ENCODE measurements at regions not wholly inside any gene's neighbourhood (a gene's known extent, or its start where the extent isn't known, plus 50 kb on each side); places are given as distances from the start of the nearest gene placed in this dataset.
"Not testable (repeated sequence)": the region's sequence is repeated elsewhere in the genome, so short reads cannot be mapped to it uniquely, and the experiment has no call there.

GRCh38 chr12:114616081-114616480 is 67.9 kb downstream of the TBX3 start:
- no peak for DNase-seq

- DNase-seq: no peak
Measured at GRCh38 chr12:114614040-114614439, 69.9 kb downstream of the TBX3 start.

DNA sequence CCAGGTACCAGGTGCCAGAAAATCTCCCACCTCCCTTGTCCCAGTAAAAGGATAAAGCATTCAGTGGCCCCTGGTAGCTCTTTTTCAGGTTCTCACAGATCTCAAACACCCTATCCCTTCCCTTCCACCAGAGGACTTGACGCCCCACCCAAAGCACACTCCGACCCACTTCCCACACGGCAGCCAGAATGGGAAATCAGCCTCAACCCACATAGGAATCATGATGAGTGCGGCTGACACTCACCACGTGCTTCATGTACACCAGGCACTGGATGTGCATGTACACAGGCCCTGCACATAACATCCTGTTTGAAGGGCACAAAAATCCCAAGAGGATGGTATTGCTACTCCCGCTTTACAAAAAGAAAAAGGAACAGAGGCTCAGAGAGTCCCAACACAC is 71.9 kb downstream of the TBX3 start:
- no peak for DNase-seq

DNA sequence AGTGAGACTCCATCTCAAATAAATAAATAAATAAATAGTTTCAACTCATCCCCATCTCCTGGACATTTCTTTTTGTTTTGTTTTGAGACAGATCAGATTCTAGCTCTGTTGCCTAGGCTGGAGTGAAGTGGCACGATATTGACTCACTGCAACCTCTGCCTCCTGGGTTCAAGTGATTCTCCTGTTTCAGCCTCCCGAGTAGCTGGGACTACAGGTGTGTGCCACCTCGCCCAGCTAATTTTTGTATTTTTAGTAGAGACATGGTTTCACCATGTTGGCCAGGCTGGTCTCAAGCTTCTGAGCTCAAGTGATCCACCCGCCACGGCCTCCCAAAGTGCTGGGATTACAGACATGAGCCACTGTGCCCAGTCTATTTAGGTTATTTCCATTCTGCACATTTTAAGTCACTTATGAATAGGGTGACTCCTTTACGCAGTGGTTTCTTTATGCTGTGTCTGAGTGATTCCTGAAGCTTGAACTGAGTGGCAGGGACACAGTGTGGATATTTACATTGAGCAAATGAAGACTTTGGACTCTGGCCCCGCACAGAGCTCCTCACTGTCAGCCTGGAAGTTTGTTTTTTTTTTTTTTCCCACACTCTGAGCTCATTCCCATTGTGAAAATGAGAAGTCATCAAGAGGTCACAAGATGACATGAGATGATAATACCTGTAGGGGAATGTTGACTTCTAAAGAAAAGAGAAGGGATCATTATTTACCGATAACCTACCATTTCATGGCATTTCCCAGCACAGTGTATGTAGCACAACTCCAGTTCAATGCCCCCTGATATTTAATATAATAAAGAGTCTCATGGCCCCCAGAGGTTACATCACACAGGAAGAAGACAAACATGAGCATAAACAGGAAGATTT is 72.6 kb downstream of the TBX3 start:
- no peak for DNase-seq

GRCh38 chr12:114608509-114608908 is 75.5 kb downstream of the TBX3 start:
- DNase-seq: no peak

- no peak for DNase-seq
Measured at GRCh38 chr12:114605918-114606317, 78.1 kb downstream of the TBX3 start.

- no peak for DNase-seq
Measured at GRCh38 chr12:114604606-114605005, 79.4 kb downstream of the TBX3 start.

- DNase-seq: not testable (repeated sequence)
Measured at GRCh38 chr12:114600584-114600983, 83.4 kb downstream of the TBX3 start.

GRCh38 chr12:114598111-114598510 is 85.9 kb downstream of the TBX3 start:
- DNase-seq: no peak

GRCh38 chr12:114592946-114593345 is 91.0 kb downstream of the TBX3 start:
- no peak for DNase-seq

DNA sequence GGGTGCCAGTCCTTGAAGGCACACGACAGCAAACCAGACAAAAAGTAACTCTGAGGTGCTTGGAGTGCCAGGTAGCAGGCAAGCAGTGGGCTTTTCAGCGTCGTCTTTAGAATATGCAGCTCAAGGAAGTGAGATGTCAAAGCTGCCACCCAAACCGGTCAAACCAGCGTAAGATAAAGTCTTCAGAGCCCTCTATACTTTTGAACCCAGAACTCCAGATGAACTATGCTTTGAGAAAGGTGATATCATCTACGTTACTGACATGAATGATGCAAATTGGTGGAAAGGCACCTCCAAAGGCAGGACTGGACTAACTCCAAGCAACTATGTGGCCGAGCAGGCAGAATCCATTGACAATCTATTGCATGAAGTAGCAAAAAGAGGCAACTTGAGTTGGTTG is 95.9 kb downstream of the TBX3 start:
- no peak for DNase-seq

- no peak for DNase-seq
Measured at GRCh38 chr12:114580306-114580705, 103.7 kb downstream of the TBX3 start.

GRCh38 chr12:114579389-114579788 is 104.6 kb downstream of the TBX3 start:
- no peak for DNase-seq

DNA sequence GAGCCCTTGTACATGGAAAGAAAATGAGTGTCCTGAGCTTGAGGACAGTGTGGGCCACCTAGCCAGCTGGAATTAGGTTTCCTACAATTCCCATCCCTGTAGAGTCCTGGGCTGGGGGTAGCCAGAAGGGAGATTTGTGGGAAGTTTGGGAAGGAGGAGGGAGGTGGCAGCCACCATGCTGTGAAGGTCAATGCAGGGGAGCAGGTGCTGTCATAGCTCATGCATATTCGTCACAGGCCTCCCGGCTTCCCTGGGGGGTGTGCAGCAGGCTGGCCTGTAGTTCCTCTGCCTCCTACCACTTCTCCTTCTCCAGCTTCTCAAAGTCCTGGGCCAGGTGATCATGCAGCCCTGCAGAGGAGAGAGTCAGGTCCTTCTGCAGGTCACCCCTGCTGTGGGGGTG is 121.3 kb downstream of the TBX3 start:
- DNase-seq: no peak

DNA sequence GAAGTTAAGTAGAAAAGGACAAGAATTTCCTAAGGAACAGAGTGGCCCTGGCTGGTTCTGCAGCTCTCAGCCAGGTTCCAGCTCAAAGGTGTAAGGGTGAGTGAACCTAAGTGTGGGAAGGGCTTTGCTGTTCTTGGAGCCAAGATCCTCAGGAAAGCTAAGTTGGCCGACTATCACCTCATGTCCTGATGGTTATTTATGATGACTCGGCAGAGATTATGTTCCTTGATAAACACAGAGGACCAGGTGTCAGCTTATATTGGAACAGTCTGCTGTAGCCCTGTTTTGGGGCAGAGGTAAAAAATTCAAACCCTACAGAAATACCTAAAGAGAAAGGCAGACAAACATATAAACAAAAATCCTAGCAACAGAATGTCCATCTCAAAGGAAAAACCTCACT is 128.5 kb downstream of the TBX3 start:
- no peak for DNase-seq

DNA sequence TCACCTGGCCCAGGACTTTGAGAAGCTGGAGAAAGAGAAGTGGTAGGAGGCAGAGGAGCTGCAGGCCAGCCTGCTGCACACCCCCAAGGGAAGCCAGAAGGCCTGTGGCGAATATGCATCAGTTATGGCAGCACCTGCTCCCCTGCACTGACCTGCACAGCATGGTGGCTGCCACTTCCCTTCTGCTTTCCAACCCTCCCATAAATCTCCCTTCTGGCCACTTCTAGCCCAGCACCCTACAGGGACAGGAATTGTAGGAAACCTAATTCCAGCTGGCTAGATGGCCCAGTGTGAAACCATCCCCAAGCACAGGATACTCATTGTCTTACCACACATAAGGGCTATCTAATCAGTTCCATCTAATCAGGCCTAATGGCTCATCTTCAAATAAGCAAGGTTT is 136.3 kb downstream of the TBX3 start:
- no peak for DNase-seq

DNA sequence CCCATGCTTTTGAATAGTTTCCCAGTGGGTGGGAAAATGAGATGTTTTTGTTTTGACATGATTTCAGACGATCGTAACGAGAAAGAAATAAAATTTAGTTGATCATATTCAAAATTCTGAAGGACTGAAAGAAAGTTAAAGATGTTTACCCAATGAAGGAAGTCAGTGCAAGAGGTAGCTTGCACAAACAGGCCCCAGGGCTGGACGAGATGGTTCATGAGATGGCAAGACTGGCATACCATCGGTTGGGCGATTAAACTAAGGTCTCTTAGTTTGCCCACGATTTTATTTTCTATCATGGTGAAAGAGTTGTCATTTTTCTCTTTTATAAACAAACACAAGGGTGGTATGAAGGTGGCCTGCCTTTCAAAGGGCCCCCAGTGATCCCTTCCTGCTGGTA is 124.5 kb upstream of the TBX5 start:
- no peak for DNase-seq

GRCh38 chr12:114529966-114530365 is 124.0 kb upstream of the TBX5 start:
- no peak for DNase-seq

DNA sequence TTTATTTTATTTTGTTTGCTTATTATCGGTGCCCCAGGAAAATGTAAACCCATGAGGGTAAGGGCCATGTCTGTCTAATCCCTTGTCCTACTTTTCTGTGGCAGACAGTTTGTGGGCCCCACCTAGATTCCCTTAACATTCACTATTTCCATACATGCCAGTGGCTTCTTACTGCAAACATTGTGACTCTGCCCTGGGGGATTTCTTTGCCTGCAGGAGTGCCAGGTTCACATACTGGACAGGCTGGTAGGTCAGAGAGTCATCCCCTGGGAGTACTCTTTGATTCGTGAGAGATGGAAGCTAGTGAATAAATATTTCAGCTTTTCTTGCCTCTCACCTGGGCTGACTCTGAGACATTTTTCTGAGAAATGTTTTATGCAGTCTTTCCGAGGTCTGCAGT is 122.8 kb upstream of the TBX5 start:
- DNase-seq: no peak

GRCh38 chr12:114521160-114521559 is 115.2 kb upstream of the TBX5 start:
- not testable (repeated sequence) for DNase-seq

GRCh38 chr12:114512351-114512750 is 106.4 kb upstream of the TBX5 start:
- no peak for DNase-seq

DNA sequence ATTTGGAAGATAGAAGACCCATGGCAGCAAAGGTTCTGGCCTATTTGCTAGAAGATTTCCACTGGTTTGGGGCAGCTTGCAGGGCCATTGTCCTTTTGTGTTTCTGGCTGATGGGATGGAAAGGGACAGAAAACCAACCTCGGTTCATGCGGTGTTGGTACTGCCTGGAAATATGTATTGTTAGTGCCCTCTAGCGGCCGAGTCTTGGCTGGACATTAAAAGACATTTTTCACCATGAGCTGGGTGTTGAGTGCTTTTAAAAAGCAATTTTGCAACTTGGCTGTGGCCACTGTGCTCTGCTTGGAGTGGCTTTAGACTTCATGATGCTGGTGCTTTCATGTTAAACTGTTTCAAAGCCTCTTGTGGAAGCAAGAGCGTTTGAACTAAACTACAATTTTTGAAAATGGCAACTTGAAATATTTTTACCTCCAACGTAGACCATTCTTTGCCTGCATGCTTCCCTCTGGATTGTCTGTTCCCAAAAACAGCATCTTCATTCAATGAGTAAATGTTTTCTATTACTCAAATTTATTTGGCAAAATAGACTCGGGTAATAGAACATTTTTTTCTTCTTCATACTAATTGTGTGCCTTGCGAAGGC is 102.7 kb upstream of the TBX5 start:
- DNase-seq: peak; percentile 7 to 13

DNA sequence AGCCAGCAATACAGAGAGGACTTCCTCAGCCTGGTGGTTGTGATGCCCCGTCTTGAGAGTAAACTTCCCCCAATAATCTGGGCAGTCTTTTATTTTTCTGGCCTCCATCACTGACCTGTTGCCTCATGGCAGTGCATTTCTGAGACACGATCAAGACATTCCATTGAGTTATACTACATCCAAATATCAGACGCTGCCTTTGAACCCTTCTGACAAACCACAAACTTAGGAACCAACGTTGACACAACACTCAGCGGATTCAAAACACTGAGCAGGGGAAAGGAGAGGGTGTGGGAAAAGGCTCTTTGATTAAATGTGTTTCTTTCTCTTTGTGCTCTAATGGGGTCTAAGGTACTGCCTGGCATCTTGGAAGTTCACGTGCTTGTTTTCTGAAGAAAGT is 100.7 kb upstream of the TBX5 start:
- no peak for DNase-seq

DNA sequence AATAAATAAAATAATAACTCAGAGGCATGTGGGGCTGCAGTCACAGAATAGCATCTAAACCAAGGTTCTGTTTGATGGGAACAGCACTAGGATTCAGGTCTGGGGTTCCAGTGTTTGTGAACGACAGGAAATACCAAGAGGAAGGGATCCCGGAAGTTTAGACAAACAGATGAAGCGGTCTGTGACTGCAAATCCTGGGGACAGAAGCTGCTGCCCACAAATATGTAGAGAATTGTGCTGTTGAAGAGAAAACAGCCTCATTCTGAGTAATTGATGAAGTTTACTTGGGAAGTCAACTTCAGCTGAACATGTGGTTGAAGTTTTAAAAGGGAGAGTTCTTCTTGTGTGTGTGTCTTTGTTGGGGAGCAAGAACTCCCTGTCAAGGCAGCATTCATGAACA is 98.4 kb upstream of the TBX5 start:
- DNase-seq: no peak

GRCh38 chr12:114501474-114501807 is 95.5 kb upstream of the TBX5 start:
- no peak for DNase-seq
